Left lung (tissue), 4 donors: ENCODE measurements at regions not wholly inside any gene's neighbourhood (a gene's known extent, or its start where the extent isn't known, plus 50 kb on each side); places are given as distances from the start of the nearest gene placed in this dataset.

Source experiments
- ATAC-seq: fragments of 200-7000 bp; cut with Tn5 transposase; one replicate; pipeline ENCODE4 v1.9.1; 2020; ENCODE audit warnings: moderate library complexity
- DNase-seq, 4 donors: peaks; one replicate each; pipeline ENCODE4 v3.0.0-alpha.2; 2013 to 2020
- H3K27ac ChIP-seq, 2 donors: fragments of 200-600 bp; sonication (generic) in 1 of 2; one replicate each; pipeline versions ENCODE4 v1.5.0 to v1.8.0; 2020 to 2021
- H3K27me3 ChIP-seq, 2 donors: fragments of 200-600 bp; sonication (generic) in 1 of 2; one replicate each; pipeline versions ENCODE4 v1.5.0 to v1.8.0; 2020 to 2021
- H3K36me3 ChIP-seq, 2 donors: fragments of 200-600 bp; sonication (generic) in 1 of 2; one replicate each; pipeline versions ENCODE4 v1.5.0 to v1.8.0; 2020 to 2021
- H3K4me1 ChIP-seq, 2 donors: fragments of 200-600 bp; one replicate each; pipeline ENCODE4 v1.8.0; 2021
- H3K4me3 ChIP-seq, 2 donors: fragments of 200-600 bp; sonication (generic) in 1 of 2; one replicate each; pipeline versions ENCODE4 v1.5.0 to v1.8.0; 2020 to 2021; ENCODE audit warnings: mild to moderate bottlenecking in 1 of 2
- H3K9me3 ChIP-seq, 2 donors: fragments of 200-600 bp; sonication (generic) in 1 of 2; one replicate each; pipeline versions ENCODE4 v1.5.0 to v1.8.0; 2020 to 2021
- CTCF ChIP-seq, 2 donors: fragments of 200-600 bp; sonication (generic) in 1 of 2; IDR thresholded peaks; one replicate each; pipeline versions ENCODE4 v1.5.0 to v1.8.0; 2021; ENCODE audit warnings: antibody characterized with exemption in 2 of 2
- intact Hi-C, 2 donors: fragments of 100-400 bp; cut with DNase I; formaldehyde crosslinking; loops; one replicate each; pipeline versions ENCODE4 v1.11.2 to v1.14.2; 2022
- donor health status: DM: no; HTN: yes; CAD: no.
- donor health status: DM: no; HTN: no; CAD: no.

- Histone ChIP-seq H3K4me1 (no peaks in the 10 kb centered on the region), H3K27me3 (no peaks in the 10 kb centered on the region), H3K27ac (no peak overlapping the region), H3K9me3 (no peaks in the 10 kb centered on the region), H3K4me3 (no peak overlapping the region), H3K36me3 (no peaks in the 10 kb centered on the region)
- intact Hi-C loops: no loop called here
- DNase-seq: no peak
- ATAC-seq: no peak
- no peak for TF ChIP-seq CTCF (IDR thresholded peaks at IDR 0.05)
These were observed 116.4 kb downstream of the OXSM start for GRCh38 chr3:25906132-25906906.

GRCh38 chr3:25907081-25907480, 117.2 kb downstream of the OXSM start:
- DNase-seq (no peak), ATAC-seq (no peak)
- intact Hi-C loops: no loop called here
- Histone ChIP-seq H3K27ac (no peak overlapping the region), H3K9me3 (no peaks in the 10 kb centered on the region), H3K4me3 (no peak overlapping the region), H3K27me3 (no peaks in the 10 kb centered on the region), H3K36me3 (no peaks in the 10 kb centered on the region), H3K4me1 (no peaks in the 10 kb centered on the region)
- no peak for TF ChIP-seq CTCF (IDR thresholded peaks at IDR 0.05)

GRCh38 chr3:25910105-25910504, 120.2 kb downstream of the OXSM start:
- no peak for TF ChIP-seq CTCF (IDR thresholded peaks at IDR 0.05)
- Histone ChIP-seq H3K9me3 (no peaks in the 10 kb centered on the region), H3K27ac (no peak overlapping the region), H3K36me3 (no peaks in the 10 kb centered on the region), H3K4me3 (no peak overlapping the region), H3K27me3 (no peaks in the 10 kb centered on the region), H3K4me1 (no peaks in the 10 kb centered on the region)
- DNase-seq (no peak), ATAC-seq (no peak)
- intact Hi-C loops: no loop called here

DNA sequence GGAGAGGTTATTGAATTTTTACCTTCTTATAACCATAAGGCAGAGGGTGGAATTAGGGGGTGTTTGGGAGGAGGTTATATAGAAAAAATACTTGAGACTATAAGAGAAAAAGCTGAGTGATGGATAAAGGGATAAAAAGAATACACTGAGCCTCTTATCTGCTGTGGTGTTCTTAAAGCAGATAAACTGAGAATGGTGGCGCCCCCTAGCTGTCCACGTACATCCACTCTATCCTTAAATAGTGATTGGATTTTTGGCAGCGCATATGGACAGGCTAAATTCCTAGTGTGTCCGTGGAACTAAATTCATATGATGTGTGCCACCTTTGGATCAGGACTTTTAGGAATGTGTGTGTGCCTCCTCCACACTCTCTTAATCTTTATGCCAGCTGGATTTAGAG, 121.1 kb downstream of the OXSM start:
- intact Hi-C loops: no loop called here
- no peak overlapping the region for H3K27ac ChIP-seq
- peak; percentile 27 to 37 for TF ChIP-seq CTCF (IDR thresholded peaks at IDR 0.05)
- H3K4me1 ChIP-seq: no peaks in the 10 kb centered on the region
- H3K9me3 ChIP-seq: no peaks in the 10 kb centered on the region
- no peaks in the 10 kb centered on the region for H3K27me3 ChIP-seq
- ATAC-seq: peak; percentile 59
- H3K4me3 ChIP-seq: no peak overlapping the region
- H3K36me3 ChIP-seq: no peaks in the 10 kb centered on the region
- DNase-seq: peak in 1 of 4 donors; percentile 36

GRCh38 chr3:25911525-25912295, 121.8 kb downstream of the OXSM start:
- H3K27ac ChIP-seq: no peak overlapping the region
- no peak for TF ChIP-seq CTCF (IDR thresholded peaks at IDR 0.05)
- H3K4me1 ChIP-seq: no peaks in the 10 kb centered on the region
- no peak overlapping the region for H3K4me3 ChIP-seq
- DNase-seq (no peak), ATAC-seq (no peak)
- intact Hi-C loops: no loop called here
- H3K36me3 ChIP-seq: no peaks in the 10 kb centered on the region
- H3K27me3 ChIP-seq: no peaks in the 10 kb centered on the region
- no peaks in the 10 kb centered on the region for H3K9me3 ChIP-seq
